HG02623 (cell line): ENCODE measurements at regions not wholly inside any gene's neighbourhood (a gene's known extent, or its start where the extent isn't known, plus 50 kb on each side); places are given as distances from the start of the nearest gene placed in this dataset.

ENCODE experiments used
- ATAC-seq: cut with Tn5 transposase; IDR thresholded peaks from one replicate; pipeline ENCODE4 v1.9.1; 2021; ENCODE audit warnings: moderate library complexity; ENCODE audit not compliant: unreplicated experiment

DNA sequence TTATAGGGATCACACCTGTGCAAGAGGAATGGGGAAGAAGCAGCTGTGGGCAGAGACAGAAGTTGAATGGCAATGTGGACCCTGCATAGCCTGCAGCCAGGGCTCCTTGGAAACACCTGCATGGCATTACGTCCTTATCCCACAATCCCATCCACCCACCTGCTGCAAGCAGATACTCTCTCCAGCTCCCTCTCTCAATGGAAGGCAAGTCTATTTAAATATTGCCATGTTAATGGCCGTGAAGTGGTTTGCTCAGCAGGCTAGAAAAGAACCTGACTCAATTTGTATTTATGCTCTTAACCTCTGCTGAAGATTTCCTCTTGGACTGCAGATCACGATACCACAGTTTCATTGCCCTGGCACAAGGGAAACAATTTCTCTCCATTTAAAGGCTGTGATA, 417.0 kb downstream of the TYW1 start:
- no peak for ATAC-seq

DNA sequence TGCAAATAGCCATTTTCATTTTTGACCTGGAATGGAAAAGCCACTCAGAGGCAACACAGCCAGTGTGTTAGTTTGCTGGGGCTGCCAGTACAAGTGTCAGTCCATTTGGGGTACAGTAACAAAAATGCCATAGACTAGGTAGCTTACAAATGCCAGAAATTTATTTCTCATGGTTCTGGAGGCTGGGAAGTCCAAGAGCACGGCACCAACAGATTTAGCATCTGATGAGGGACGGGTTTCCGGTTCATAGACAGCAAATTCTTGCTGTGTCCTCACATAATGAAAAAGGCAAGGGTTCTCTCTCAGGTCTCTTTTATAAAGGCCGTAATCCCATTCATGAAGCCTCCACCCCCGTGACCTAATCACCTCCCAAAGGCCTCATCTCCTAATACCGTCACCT, 418.2 kb downstream of the TYW1 start:
- ATAC-seq: no peak

DNA sequence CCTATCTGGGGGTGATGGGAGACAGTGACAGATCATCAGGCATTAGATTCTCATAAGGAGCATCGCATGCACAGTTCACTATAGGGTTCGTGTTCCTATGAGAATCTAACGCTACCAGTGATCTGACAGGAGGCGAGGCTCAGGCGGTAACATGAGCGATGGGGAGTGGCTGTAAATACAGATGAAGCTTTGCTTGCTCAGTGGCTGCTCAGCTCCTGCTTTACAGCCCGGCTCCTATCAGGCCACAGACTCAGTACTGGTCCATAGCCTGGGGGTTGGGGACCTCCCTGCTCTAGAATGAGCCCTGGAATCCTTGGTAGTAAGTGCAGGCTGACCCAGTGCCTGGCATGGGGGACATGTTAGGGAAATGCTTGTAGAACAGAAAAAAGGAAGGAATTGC, 426.0 kb downstream of the TYW1 start:
- ATAC-seq: no peak

DNA sequence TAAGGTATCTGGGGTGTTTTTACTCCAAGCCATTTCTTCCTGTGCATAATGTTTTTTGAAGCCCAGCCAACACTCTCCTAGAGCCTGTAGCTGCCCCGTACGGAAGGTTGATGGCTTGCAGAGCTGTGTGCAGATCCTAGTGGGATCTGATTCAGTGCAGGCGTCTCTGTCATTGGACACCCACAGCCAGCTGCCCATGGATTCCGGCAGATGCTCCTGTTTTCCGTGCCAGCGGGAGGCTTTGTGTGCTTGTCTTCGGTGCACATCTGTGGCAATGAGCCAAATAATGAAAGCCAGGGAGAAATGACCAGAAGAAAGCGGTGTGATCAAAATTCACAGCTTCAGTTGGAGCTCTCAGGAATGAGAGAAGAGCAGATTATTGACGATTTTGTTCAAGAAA, 426.4 kb downstream of the TYW1 start:
- no peak for ATAC-seq

DNA sequence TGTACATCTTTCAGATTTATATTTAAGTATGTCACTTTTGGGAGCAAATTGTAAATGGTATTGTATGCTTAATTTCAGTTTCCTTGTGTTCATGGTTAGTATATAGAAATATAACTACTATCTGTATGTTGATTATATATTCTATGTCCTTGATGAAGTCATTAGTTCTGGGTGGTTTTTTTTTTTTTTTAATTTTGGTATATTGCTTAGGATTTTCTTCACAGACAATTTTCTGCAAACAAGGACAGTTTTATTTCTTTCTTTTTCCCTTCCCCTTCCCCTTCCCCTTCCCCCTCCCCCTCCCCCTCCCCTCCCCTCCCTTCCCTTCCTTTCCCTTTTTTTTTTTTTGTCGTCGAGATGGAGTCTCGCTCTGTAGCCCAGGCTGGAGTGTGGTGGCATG, 430.0 kb downstream of the TYW1 start:
- ATAC-seq: no peak

DNA sequence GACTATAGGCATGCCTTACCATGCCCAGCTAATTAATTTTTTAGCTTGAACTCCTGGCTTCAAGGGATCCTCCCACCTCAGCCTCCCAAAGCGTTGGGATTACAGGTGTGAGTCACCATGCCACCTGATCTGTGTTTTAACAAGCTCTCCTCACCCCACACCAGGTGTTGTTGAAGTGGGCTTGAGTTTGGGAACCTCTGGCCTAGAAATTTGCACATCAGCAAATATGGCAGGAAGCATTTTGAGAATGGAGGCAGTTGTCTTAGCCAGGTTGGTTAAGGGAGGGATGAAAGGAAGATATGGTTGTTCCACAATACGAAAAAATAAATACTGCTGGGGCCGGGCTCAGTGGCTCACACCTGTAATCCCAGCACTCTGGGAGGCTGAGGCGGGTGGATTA, 433.1 kb downstream of the TYW1 start:
- no peak for ATAC-seq

DNA sequence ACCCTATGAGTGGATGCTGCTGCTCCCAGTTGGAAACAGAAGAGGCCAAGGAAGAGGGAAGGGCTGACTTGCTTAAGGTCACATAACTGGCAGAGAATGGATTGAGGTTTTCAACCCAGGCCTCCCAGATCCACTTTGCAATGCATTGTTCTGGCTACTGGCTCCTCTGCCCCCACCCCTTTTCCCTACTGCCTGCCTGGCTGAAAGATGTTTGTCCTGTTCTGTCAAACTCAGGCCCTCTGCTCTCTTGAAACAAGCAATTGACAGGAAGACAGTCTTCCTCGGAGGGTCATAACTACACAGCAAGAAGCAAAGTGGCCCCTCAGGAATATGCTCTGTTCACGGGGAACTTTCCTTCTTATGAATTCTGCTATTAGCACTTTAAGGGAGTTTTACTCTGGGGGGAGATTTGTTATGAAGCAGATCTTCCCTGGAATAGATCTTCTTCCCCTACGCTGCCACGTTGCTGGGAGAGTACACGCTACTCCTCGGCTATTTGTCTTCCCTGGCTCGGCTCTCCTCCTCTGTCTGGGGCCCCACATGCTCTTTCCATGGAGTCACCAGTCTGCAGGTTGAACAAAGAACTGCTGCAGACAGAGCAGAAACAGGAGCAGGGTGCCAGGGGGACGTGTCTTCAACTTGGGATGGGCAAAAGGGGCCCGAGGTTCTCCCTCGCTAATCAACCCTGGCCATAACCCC, 436.1 kb downstream of the TYW1 start:
- no peak for ATAC-seq

DNA sequence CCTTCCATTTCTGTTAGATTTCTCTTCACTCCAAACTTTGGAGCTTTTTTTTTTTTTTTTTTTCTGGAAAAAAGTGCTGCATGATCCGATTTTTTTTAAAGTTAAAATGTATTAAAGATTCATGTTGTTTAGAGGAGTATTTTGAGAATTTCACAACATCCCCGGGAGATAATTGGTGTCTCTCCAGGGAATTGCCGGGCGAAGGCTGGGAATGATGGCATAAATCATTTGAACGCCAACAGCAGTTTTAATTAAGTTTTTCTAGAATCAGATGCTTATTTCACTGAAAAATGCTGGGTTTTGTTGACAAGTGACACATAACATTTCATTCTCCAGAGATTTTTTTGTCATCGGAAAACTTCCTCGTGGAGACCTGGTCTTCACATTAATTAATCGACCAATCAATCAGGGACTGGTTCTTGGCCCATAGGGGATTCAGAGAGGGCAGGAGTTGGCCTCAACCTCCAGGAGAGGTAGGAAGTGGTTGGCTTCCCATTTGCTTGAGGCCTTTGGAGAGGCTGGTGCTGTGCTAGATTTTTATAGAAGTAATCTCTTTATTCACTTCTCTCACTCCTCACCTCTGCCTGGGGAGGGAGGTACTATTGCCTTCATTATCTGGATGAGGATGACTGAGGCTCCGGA, 439.4 kb downstream of the TYW1 start:
- no peak for ATAC-seq

DNA sequence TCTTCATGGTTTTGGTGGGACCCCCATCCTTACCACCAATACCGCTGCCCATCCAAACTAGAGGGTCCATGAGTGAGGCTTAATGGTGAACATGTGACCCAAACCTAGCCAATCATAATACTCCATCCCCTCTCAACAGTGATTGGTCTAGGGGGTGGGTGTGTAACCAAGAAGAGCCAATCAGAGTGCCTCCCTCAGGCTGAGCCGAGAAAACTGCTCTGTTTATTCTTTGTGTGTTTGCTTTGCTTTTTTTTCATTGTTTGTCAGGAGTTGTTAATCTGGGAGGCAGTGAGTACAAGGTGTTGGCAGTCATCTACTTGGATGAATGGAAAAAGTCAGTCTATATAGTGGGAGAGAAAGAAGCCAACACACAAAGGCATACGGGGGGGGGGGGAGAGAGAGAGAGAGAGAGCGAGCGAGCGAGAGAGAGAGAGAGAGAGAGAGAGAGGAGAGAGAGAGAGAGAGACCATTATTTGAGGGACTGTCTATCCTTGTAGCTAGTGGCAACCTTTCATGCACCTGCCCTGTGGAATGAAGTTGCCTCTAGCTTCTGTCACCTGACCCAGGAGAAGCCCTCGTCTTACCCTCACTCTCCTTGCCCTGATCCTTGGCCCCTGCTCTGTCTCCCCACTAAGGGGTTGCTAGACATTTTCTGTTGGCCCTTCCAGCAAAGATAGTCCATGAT, 441.7 kb downstream of the TYW1 start:
- no peak for ATAC-seq

DNA sequence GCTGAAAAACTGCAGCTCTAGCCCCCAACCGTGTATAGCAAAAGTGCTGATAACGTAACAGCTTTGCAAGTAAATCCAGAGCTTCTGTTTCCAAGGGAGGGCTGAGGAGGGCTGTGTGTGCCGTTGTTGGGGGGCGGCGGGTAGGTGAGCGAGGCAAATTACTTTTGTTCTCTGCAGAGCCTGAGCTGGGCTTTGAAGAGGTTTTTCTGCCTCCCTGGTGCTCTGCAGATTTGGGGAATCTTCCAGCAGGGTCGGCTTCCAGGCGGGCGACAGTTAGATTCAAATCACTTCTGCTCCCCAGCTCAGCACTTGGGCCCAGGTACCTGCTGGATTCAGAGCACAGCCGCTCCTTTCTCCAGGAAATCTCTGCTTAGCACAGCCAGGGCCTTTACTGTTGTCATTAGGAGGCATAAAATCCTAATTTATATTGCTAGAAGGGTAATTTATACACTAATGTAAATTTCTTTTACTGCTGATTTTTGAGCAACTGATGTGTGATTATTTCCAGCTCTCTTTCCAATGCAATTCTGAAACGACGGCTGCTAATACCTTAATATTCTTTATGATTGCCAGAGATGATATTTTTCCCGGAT, 442.4 kb downstream of the TYW1 start:
- ATAC-seq: no peak

DNA sequence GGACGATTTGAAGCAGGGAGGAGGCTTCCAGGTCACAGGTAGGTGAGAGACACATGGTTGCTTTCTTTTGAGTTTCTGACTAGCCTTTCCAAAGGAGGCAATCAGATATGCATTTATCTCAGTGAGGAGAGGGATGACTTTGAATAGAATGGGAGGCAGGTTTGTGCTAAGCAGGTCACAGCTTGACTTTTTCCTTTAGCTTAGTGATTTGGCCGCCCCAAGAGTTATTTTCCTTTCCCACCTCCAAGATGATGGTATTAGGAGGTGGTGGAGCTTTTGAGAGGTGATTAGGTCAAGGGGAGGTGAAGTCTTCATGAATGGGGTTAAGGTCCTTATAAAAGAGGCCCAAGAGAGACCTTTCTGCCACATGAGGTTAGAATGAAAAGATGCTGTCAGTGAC, 443.7 kb downstream of the TYW1 start:
- ATAC-seq: no peak

DNA sequence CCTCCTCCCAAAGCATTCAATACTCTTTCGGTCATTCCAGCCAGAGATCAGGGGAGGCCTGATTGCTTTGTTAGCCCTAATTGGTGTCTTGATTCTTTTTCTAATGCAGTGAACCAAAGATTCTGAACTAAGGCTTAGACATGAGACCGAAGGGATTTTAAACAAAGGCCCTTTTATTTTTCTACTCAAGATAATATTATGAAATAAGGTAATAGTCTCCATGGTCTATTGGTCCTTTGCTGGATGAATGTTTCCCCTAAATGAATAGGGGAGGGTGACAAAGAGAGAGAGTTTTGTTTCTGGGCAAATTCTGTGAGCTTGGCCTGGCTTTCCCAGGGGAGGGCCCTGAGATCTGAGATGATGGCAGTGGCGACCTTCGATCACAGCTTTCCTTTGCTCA, 449.1 kb downstream of the TYW1 start:
- ATAC-seq: no peak

DNA sequence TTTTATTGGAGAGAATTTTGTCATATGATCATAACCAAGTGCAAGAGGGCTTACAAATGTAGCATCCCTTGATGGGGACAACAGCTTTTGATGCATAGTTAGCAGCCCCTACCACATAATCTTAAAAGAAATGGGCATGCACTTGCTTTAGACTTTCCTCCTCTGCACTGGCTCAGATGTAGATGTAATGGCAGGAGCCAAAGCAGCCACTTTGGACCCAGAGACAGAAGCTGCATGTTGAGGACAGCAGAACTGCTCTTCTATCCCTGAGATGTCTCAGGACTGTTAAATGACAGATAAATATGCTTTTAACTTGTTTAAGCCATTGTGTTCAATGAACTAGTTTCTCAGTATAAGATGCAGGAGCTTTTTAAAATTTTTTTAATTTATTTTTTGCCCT, 450.7 kb downstream of the TYW1 start:
- ATAC-seq: no peak

DNA sequence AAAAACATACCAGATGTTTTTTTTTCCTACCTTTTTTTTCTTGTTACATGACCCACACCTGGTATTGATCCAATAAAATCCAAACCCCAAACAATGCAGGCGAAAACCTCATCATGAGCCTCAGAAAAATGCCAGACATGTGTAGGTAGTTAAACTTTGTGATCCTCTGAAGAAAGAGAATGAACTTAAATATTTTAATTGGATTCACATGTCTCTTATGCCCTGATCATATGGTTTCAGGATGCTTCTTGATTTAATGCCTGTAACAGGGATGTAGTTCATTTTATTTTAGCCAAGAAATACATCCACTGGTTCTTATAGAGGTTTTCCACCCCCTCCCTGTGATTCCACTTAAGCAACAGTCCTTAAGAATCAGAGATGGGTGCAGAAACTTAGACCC, 451.6 kb downstream of the TYW1 start:
- ATAC-seq: no peak

DNA sequence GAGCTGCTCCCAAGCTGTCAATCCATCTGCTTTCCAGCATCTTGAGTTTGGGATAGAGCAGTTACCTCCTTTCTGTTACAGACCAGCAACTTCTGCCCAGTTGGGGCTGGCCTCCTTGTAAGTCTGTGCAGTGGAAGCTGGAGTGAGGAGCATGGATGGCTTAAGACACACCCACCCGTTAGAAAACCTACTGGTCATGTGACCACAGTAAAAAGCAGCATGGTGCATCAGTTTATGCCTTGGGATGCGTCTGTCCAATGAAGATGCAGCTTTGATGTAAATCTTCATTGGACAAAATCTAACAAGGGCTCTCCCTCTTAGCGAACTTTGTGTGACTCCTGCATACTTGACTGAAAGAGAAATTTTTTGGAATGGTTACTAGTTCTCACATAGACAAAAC, 453.5 kb downstream of the TYW1 start:
- no peak for ATAC-seq

DNA sequence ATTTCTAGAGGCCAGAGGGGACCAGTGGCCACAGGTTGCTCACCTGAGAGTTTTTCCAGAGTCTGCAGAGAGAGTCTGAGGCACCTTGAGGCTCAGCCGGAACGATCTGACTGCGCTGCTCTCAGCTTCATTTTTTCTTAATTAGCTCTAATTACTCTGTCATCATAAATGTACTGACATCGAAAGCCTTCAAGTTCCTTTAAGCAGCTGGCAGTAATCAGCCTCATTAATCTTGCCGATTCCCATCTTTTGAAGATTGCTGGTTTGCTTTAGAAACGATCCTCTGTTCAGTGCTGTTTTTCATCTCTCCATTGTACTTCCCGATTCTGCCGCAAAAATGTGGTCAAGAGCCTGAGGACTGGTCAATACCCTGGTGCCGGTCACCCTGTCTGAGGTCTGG, 454.7 kb downstream of the TYW1 start:
- ATAC-seq: no peak

DNA sequence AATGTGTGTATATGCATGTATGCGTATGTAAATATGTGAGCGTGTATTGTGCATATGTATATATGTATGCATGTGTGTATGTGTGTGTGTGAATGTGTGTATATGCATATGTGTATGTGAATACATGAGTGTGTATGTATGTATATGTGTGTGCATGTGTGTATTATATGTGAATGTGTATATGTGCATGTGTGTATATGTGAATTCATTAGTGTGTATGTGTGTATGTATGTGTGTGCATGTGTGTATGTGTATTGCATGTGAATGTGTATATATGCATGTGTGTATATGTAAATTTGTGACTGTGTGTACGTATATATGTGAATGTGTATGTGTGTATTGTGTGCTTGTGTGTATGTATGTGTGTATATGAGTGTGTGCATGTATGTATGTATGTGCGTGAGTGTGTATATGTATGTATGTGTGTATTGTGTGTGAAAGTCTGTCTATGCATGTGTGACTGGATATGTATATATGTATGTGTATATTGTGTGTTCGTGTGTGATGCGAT, 455.9 kb downstream of the TYW1 start:
- ATAC-seq: no peak

DNA sequence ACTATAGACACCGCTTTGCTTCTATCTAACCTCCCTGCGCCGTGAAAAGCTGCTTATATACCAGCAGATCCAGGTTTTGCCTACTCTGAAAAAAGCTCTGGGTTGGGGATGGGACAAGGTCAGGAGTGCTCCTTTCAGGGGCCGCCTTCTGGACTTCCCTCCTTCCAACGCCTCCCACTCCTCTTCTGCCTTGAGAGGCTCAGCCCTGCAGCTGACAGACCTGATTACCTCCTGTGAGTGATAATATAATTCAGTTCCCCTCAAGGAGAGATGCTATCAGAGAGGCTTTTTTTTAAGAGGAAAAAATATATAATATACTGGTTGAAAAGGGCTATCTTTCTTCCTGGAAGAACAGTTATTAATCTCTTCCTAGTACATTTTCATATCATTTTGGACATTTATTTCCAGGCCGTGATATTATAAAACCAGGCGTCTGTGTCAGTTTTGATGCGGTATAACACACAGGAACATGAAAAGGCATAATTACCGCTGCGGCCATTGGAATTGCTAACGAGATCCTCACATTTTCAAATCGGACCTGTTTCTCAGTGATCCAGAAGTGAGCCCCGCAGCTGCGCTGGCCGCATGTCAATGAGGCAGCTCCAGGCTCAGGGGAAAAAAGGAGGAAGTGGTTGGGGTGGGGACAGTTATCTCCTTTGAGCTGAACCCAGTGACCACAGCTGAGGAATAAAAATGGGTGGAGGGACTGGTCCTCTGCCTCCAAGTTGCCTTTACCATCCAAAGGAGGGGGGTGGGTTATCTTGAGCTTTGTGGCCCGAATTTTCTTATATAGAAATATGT, 457.1 kb downstream of the TYW1 start:
- ATAC-seq: no peak

DNA sequence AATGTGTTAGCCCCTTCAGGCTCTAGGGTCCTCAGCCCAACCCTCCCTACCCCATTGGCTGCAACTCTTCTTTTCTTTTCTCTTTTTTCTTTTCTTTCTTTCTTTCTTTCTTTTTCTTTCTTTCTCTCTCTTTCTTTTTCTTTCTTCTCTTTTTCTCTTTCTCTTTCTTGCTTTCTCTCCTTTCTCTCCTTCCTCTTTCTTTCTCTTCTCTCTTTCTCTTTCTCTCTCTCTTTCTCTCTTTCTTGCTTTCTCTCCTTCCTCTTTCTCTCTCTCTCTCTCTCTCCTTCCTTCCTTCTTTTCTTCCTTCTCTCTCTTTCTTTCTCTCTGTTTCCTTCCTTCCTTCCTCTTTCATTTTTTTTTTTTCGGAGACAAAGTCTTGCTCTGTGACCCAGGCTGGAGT, 458.9 kb downstream of the TYW1 start:
- ATAC-seq: no peak

DNA sequence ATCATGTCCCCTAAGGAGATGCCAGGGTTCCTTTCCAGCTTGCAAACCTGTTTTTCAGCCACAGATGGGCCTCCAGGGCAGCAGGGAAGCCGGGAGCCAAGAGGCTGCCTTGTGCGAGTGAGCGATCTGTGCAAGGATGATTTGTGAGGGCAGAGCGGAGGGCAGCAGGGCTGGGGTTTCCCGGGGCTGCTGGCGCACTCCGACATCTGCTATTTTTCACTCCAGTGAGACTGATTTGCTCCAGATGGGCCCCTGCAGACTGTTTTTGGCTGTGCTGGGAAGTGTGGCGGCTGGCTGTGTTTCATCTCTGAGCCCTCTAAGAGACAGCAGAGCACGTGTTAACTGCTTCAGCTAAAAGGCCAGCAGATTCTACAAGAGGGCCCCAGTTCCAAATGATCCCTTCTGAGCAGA, 466.2 kb downstream of the TYW1 start:
- ATAC-seq: no peak

DNA sequence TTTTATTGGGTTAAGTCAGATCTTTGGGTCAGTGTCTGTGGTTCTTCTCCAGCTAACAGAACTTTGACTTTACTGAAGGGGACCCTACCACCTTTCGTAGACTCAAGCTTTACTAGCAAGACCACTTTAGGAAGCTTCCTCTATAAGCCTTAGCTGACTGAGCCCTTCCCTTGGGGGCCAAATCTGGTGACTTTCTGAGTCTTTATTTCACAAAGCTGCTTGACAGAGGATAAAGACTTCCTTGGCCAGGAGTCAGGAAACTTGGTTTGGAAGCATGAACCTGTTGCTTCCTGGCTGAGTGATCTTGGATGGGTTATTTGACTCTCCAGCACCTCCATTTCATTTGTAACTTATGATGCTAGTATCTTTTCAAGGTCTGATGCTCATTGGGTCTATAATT, 466.7 kb downstream of the TYW1 start:
- ATAC-seq: no peak
